Keratinocyte (primary cell): ENCODE measurements at regions not wholly inside any gene's neighbourhood (a gene's known extent, or its start where the extent isn't known, plus 50 kb on each side); places are given as distances from the start of the nearest gene placed in this dataset.

ENCODE experiments used
- CTCF ChIP-seq, 3 experiments: IDR thresholded peaks in 1 of 3; conservative IDR thresholded peaks in 1 of 3; optimal IDR thresholded peaks in 1 of 3; 2 replicates in 2 of 3; 3 replicates in 1 of 3; pipeline versions ENCODE3 to v1.5.1; 2011; ENCODE audit warnings: low read length in 3 of 3, mild to moderate bottlenecking in 3 of 3, moderate library complexity in 2 of 3, control low read depth in 1 of 3, inconsistent platforms in 1 of 3; ENCODE audit not compliant: insufficient read depth in 2 of 3; ENCODE audit errors: extremely low read depth in 1 of 3
- EZH2 ChIP-seq: IDR thresholded peaks from one replicate; pipeline ENCODE4 v1.6.1; 2012; ENCODE audit warnings: inconsistent platforms, mild to moderate bottlenecking, low read length, moderate library complexity

- TF ChIP-seq CTCF (optimal IDR thresholded peaks at IDR 0.05 in 1 of 3, IDR thresholded peaks at IDR 0.05 in 1 of 3, conservative IDR thresholded peaks at IDR 0.05 in 1 of 3; ENCODE audit: extremely low read depth in 1 of 3, insufficient read depth in 2 of 3, low read length in 3 of 3) (no peak), EZH2 (no peak)
These were observed 157.1 kb downstream of the TSEN15 start for GRCh38 chr1:184208622-184209021.
